AG04449 (cell line): ENCODE measurements at regions not wholly inside any gene's neighbourhood (a gene's known extent, or its start where the extent isn't known, plus 50 kb on each side); places are given as distances from the start of the nearest gene placed in this dataset.

Source experiments
- CTCF ChIA-PET: fragments of 350-600 bp; formaldehyde crosslinking; extraction: SDS; loops from one replicate; lab custom pipeline; 2021; ENCODE audit warnings: antibody characterized with exemption; lab: Yijun Ruan, JAX
- POLR2A ChIA-PET: fragments of 400-600, 350-600 bp; formaldehyde crosslinking; extraction: SDS; loops from one replicate; lab custom pipeline; 2020; ENCODE audit warnings: antibody characterized with exemption, inconsistent platforms; lab: Yijun Ruan, JAX
- DNase-seq: peaks from one replicate; pipeline ENCODE4 v3.0.0-alpha.2; 2010; ENCODE audit warnings: low read depth, low spot score
- H3K4me3 ChIP-seq: 2 replicates; pipeline ENCODE4 v1.5.1; 2011; ENCODE audit warnings: low read depth, mild to moderate bottlenecking, control low read depth, low read length
- CTCF ChIP-seq: IDR thresholded peaks from one replicate; pipeline ENCODE4 v1.5.1; 2011; ENCODE audit warnings: mild to moderate bottlenecking, moderate library complexity, low read length, control low read depth, inconsistent platforms; ENCODE audit not compliant: insufficient read depth; ENCODE audit errors: missing control alignments

GRCh38 chr5:56522960-56523359, 289.8 kb upstream of the ANKRD55 start:
- DNase-seq = no peak
- no peak overlapping the region for H3K4me3 ChIP-seq
- CTCF ChIA-PET = no interaction called here
- no peak for TF ChIP-seq CTCF
- POLR2A ChIA-PET = no interaction called here

GRCh38 chr5:56522169-56522568, 289.0 kb upstream of the ANKRD55 start:
- CTCF ChIA-PET = no interaction called here
- no peak for TF ChIP-seq CTCF

GRCh38 chr5:56520986-56521730, 288.0 kb upstream of the ANKRD55 start:
- TF ChIP-seq CTCF = no peak
- H3K4me3 ChIP-seq = no peak overlapping the region
- ChIA-PET POLR2A (no interaction called here), CTCF (no interaction called here)
- no peak for DNase-seq

More at GRCh38 chr5:56522169-56522568, 289.0 kb upstream of the ANKRD55 start:
- DNase-seq = no peak
- POLR2A ChIA-PET = no interaction called here
- no peak overlapping the region for H3K4me3 ChIP-seq

- no peak for DNase-seq
- ChIA-PET CTCF (no interaction called here), POLR2A (no interaction called here)
- no peak overlapping the region for H3K4me3 ChIP-seq
- no peak for TF ChIP-seq CTCF
These were observed 285.7 kb upstream of the ANKRD55 start for GRCh38 chr5:56518820-56519219.

- no peak overlapping the region for H3K4me3 ChIP-seq
- CTCF ChIA-PET = interaction anchor here (1.0 kb wide), 1 partner anchor 10 kb away, joined by 4 read pairs; no protein-coding TSS in a partner anchor
- no peak for TF ChIP-seq CTCF
- no peak for DNase-seq
- POLR2A ChIA-PET = no interaction called here
These were observed 283.9 kb upstream of the ANKRD55 start for GRCh38 chr5:56517011-56517416.

- no peak overlapping the region for H3K4me3 ChIP-seq
- ChIA-PET CTCF (no interaction called here), POLR2A (no interaction called here)
- no peak for DNase-seq
- no peak for TF ChIP-seq CTCF
These were observed 283.3 kb upstream of the ANKRD55 start for GRCh38 chr5:56516441-56516840.
